HG03565 (cell line): ENCODE measurements at regions not wholly inside any gene's neighbourhood (a gene's known extent, or its start where the extent isn't known, plus 50 kb on each side); places are given as distances from the start of the nearest gene placed in this dataset.
"Not testable (repeated sequence)": the region's sequence is repeated elsewhere in the genome, so short reads cannot be mapped to it uniquely, and the experiment has no call there.

Experiments
- ATAC-seq: cut with Tn5 transposase; IDR thresholded peaks from one replicate; pipeline ENCODE4 v1.9.1; 2021; ENCODE audit warnings: mild to moderate bottlenecking, moderate library complexity; ENCODE audit not compliant: unreplicated experiment

GRCh38 chr17:36695082-36695481 lies 93.7 kb downstream of the MRM1 start:
- no peak for ATAC-seq

GRCh38 chr17:36695710-36696109 lies 94.3 kb downstream of the MRM1 start:
- ATAC-seq: not testable (repeated sequence)

- no peak for ATAC-seq
These were observed 95.4 kb downstream of the MRM1 start for GRCh38 chr17:36696805-36697204.

- no peak for ATAC-seq
These were observed 96.6 kb downstream of the MRM1 start for GRCh38 chr17:36697903-36698530.

GRCh38 chr17:36701429-36702099 lies 100.2 kb downstream of the MRM1 start:
- ATAC-seq: no peak

- no peak for ATAC-seq
These were observed 101.3 kb downstream of the MRM1 start for GRCh38 chr17:36702636-36703035.

GRCh38 chr17:36703860-36704266 lies 102.5 kb downstream of the MRM1 start:
- no peak for ATAC-seq

GRCh38 chr17:36705283-36705795 lies 104.0 kb downstream of the MRM1 start:
- no peak for ATAC-seq

- no peak for ATAC-seq
These were observed 104.7 kb downstream of the MRM1 start for GRCh38 chr17:36705874-36706731.

- no peak for ATAC-seq
These were observed 106.5 kb downstream of the MRM1 start for GRCh38 chr17:36707904-36708303.

- no peak for ATAC-seq
These were observed 113.4 kb downstream of the MRM1 start for GRCh38 chr17:36714789-36715188.

- no peak for ATAC-seq
These were observed 114.6 kb downstream of the MRM1 start for GRCh38 chr17:36715951-36716350.

- no peak for ATAC-seq
These were observed 115.7 kb downstream of the MRM1 start for GRCh38 chr17:36717088-36717487.

- no peak for ATAC-seq
These were observed 118.7 kb downstream of the MRM1 start for GRCh38 chr17:36720131-36720530.

GRCh38 chr17:36721560-36722120 lies 120.3 kb downstream of the MRM1 start:
- ATAC-seq: peak; percentile 6

GRCh38 chr17:36722121-36722902 lies 120.9 kb downstream of the MRM1 start:
- ATAC-seq: peak; percentile 45

- no peak for ATAC-seq
These were observed 121.5 kb downstream of the MRM1 start for GRCh38 chr17:36722903-36723263.

- ATAC-seq: no peak
These were observed 122.2 kb downstream of the MRM1 start for GRCh38 chr17:36723459-36724025.

GRCh38 chr17:36726199-36726598 lies 124.8 kb downstream of the MRM1 start:
- ATAC-seq: no peak

- no peak for ATAC-seq
These were observed 125.7 kb downstream of the MRM1 start for GRCh38 chr17:36727052-36727451.
